Chondrocyte (in vitro differentiated cells): ENCODE measurements at regions not wholly inside any gene's neighbourhood (a gene's known extent, or its start where the extent isn't known, plus 50 kb on each side); places are given as distances from the start of the nearest gene placed in this dataset.

Source experiments
- DNase-seq: peaks from one replicate; pipeline ENCODE4 v3.0.0; 2021; ENCODE audit warnings: mixed read lengths, low spot score
- H3K27ac Mint-ChIP-seq: one replicate; pipeline ENCODE4 v1.8.0; 2021; ENCODE audit warnings: mild to moderate bottlenecking, moderate library complexity, mixed read lengths; ENCODE audit not compliant: unreplicated experiment
- H3K27me3 Mint-ChIP-seq: 2 replicates; pipeline ENCODE4 v1.8.0; 2021; ENCODE audit warnings: low read depth, mixed read lengths
- H3K36me3 Mint-ChIP-seq: 2 replicates; pipeline ENCODE4 v1.8.0; 2021; ENCODE audit warnings: low read depth, mixed read lengths
- H3K4me1 Mint-ChIP-seq: 2 replicates; pipeline ENCODE4 v1.8.0; 2021; ENCODE audit warnings: low read depth, mild to moderate bottlenecking, mixed read lengths
- H3K4me3 Mint-ChIP-seq: one replicate; pipeline ENCODE4 v1.8.0; 2021; ENCODE audit warnings: mild to moderate bottlenecking, moderate library complexity, mixed read lengths; ENCODE audit not compliant: unreplicated experiment
- H3K9me3 Mint-ChIP-seq: 2 replicates; pipeline ENCODE4 v1.8.0; 2021; ENCODE audit warnings: low read depth, mixed read lengths
- CTCF ChIP-seq: fragments of 200-600 bp; sonication (generic); IDR thresholded peaks from 2 replicates; pipeline ENCODE4 v1.5.0; 2021; ENCODE audit warnings: antibody characterized with exemption, mild to moderate bottlenecking, moderate library complexity

GRCh38 chr14:87046960-87047359, 946.0 kb downstream of the GALC start:
- Mint-ChIP-seq H3K9me3 (no peaks in the 10 kb centered on the region), H3K27ac (no peak overlapping the region), H3K36me3 (no peaks in the 10 kb centered on the region), H3K4me3 (no peak overlapping the region), H3K27me3 (peaks cover 2% of the 10 kb centered on the region), H3K4me1 (no peaks in the 10 kb centered on the region)
- TF ChIP-seq CTCF = no peak
- DNase-seq = no peak

- no peaks in the 10 kb centered on the region for H3K4me1 Mint-ChIP-seq
- no peak for TF ChIP-seq CTCF
- H3K27me3 Mint-ChIP-seq = peaks cover 2% of the 10 kb centered on the region
- no peaks in the 10 kb centered on the region for H3K36me3 Mint-ChIP-seq
- H3K9me3 Mint-ChIP-seq = no peaks in the 10 kb centered on the region
- H3K4me3 Mint-ChIP-seq = no peak overlapping the region
- no peak for DNase-seq
- no peak overlapping the region for H3K27ac Mint-ChIP-seq
Observed at GRCh38 chr14:87045956-87046355, 947.0 kb downstream of the GALC start.

- H3K27ac Mint-ChIP-seq = no peak overlapping the region
- H3K27me3 Mint-ChIP-seq = peaks cover 4% of the 10 kb centered on the region
- H3K36me3 Mint-ChIP-seq = no peaks in the 10 kb centered on the region
- no peaks in the 10 kb centered on the region for H3K4me1 Mint-ChIP-seq
- DNase-seq = no peak
- no peak for TF ChIP-seq CTCF
- no peaks in the 10 kb centered on the region for H3K9me3 Mint-ChIP-seq
- no peak overlapping the region for H3K4me3 Mint-ChIP-seq
Observed at GRCh38 chr14:87045246-87045645, 947.7 kb downstream of the GALC start.

- no peaks in the 10 kb centered on the region for H3K4me1 Mint-ChIP-seq
- no peaks in the 10 kb centered on the region for H3K9me3 Mint-ChIP-seq
- no peak for DNase-seq
- no peak overlapping the region for H3K4me3 Mint-ChIP-seq
- no peaks in the 10 kb centered on the region for H3K36me3 Mint-ChIP-seq
- no peak overlapping the region for H3K27ac Mint-ChIP-seq
- peaks cover 4% of the 10 kb centered on the region for H3K27me3 Mint-ChIP-seq
- no peak for TF ChIP-seq CTCF
Observed at GRCh38 chr14:87044807-87045206, 948.2 kb downstream of the GALC start.

- Mint-ChIP-seq H3K27ac (no peak overlapping the region), H3K4me3 (no peak overlapping the region), H3K9me3 (peaks cover under 1% of the 10 kb centered on the region), H3K27me3 (peaks cover 4% of the 10 kb centered on the region), H3K36me3 (no peaks in the 10 kb centered on the region), H3K4me1 (no peaks in the 10 kb centered on the region)
- no peak for TF ChIP-seq CTCF
- DNase-seq = no peak
Observed at GRCh38 chr14:87043667-87044200, 949.2 kb downstream of the GALC start.
